ENCODE measurements at regions not wholly inside any gene's neighbourhood (a gene's known extent, or its start where the extent isn't known, plus 50 kb on each side); places are given as distances from the start of the nearest gene placed in this dataset.

DNA sequence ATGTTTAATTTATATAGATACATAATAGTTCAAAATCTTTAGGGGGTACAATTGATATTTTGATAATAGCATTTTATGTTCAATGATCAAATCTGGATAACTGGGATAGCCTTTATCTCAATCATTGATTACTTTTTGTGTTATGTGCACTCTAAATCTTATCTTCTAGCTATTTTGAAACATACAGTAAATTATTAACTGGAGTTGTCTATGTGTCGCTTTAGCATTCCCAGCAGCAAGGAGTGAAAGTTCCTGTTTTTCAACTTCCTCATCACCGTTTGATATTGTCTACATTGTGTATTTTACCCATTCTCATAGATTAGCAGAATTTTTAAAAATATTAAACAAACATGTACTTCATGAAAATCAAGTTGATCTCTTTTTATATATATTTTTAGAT is 1207.4 kb downstream of the TMEM121 start:
- TF ChIP-seq, protein P1, sequence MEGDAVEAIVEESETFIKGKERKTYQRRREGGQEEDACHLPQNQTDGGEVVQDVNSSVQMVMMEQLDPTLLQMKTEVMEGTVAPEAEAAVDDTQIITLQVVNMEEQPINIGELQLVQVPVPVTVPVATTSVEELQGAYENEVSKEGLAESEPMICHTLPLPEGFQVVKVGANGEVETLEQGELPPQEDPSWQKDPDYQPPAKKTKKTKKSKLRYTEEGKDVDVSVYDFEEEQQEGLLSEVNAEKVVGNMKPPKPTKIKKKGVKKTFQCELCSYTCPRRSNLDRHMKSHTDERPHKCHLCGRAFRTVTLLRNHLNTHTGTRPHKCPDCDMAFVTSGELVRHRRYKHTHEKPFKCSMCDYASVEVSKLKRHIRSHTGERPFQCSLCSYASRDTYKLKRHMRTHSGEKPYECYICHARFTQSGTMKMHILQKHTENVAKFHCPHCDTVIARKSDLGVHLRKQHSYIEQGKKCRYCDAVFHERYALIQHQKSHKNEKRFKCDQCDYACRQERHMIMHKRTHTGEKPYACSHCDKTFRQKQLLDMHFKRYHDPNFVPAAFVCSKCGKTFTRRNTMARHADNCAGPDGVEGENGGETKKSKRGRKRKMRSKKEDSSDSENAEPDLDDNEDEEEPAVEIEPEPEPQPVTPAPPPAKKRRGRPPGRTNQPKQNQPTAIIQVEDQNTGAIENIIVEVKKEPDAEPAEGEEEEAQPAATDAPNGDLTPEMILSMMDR (IDR thresholded peaks at IDR 0.05) = no peak
- no peak for TF ChIP-seq POLR2A (IDR thresholded peaks at IDR 0.05)

Data from heart left ventricle (tissue), 13 donors.